Posterior cingulate gyrus (tissue), 11 donors: ENCODE measurements at regions not wholly inside any gene's neighbourhood (a gene's known extent, or its start where the extent isn't known, plus 50 kb on each side); places are given as distances from the start of the nearest gene placed in this dataset.
"Not testable (repeated sequence)": the region's sequence is repeated elsewhere in the genome, so short reads cannot be mapped to it uniquely, and the experiment has no call there.

Source experiments
- DNase-seq, 10 donors: peaks; one replicate each; pipeline versions ENCODE4 v3.0.0 to v3.0.0-alpha.2; 2020 to 2021; ENCODE audit warnings: mixed read lengths in 3 of 10
- intact Hi-C: fragments of 100-400 bp; cut with DNase I; formaldehyde crosslinking; loops from one replicate; pipeline ENCODE4 v1.15.1; 2023

DNA sequence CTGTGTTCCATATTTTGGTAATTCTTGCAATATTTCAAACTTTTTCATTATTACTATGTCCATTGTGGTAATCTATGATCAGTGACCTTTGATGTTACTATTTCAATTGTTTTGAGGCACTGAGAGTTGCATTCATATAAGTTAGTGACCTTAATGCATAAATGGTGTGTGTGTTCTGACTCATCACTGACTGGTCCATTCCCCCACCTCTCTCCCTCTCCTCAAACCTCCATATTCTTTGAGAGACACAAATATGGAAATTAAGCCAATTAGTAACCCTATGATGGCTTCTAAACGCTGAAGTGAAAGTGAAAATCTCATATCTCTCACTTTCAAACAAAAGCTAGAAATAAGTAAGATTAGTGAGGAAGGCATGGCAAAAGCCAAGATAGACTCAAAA, 739.6 kb downstream of the CCSER2 start:
- no peak for DNase-seq
- intact Hi-C loops, result no loop called here

DNA sequence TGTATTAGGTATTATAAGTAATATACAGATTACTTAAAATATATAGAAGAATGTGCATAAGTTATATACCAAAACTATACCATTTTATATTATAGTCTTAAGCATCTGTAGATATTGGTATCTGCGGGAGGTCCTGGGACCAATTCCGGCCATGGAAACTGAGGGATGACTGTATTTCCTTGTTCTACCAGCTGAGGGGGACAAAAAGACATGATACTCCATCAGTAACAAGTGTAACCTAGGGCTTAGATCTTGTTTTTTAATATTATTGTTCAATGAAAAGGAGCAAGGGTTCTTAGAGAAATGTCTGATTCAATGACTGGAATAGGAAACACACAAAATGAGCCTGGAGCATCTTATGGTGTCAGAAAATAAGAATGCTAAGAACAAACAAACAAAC, 752.5 kb downstream of the CCSER2 start:
- intact Hi-C loops, result no loop called here
- DNase-seq, result no peak

DNA sequence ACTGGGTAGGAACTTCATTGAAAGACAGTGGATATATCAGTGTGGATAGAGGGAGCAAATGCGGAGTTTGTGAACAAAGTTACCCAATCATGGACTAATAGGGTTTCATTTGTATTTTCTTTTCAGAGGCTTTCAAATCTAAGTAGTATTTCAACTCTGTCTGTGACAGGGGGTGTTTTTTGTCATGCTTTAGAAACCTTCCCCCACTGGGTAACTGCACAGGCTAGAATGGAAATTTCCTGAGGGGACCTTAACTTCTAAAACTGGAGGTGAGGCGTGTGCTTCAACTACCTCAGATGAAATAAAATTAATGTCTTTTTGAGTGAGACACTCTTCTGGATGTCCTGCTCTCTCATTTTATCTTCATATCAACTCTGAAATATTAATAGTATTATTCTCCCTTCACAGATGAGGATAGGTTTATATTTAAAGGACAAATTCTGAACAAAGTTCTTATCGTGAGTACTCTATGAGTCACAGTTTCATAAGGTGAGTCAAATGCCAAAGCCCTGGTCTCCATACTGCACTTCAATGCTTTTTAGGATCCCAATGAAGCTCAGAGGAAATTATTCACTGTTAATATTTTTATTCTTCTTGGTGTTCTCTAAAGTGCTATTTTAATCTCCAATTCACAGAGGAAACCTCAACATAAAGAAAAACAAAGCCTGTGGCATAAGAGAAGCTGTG, 770.6 kb downstream of the CCSER2 start:
- DNase-seq, result no peak
- intact Hi-C loops, result no loop called here

DNA sequence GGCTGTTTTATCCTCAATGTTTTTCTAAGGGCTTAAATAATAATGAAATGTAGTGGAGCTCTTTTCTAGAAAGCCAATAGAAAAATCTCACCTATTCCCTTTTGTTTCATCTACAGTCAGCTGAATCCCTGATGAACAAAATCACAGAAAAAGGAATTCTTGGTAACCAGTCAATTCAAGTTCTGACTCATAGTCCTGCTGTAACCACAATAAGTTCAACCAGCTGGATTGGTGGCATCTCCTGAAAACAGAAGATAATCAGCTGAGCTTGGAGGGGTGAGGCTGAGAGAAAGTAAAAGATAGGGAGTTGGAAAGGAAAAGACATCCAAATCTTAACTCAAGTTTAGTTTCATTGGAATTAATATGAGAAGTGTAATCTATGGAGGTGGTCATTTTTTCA, 772.1 kb downstream of the CCSER2 start:
- no peak for DNase-seq
- intact Hi-C loops, result no loop called here

DNA sequence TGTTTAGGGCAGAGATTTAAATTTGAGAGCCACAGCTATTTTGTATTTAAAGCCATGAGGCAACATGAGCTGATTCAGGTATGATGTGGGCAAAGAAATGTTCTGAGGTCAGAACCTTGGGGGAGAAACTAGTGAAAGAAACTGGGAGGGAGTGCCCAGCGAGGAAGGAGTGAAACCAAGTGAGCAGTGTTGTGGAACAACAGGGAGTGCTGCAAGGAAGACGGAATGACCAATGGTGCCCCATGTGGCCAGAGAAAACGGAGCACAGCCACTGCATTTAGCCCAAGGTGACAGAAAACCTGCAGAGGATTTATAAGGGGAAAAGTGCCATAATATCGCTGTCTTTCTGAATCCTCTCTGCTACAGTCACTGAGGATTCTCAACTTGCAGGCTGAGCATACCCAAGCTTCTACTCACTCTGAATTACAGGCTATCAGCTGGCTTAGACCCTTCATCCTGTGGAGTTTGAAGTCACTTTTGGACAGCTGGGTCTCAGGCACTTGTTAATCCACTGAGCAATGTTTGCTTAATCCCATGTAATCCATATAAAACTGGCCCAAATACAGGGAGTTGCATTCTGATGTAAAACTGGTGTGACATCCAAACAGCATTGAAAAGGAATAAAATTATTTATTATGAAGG, 777.3 kb downstream of the CCSER2 start:
- no peak for DNase-seq
- intact Hi-C loops, result no loop called here

DNA sequence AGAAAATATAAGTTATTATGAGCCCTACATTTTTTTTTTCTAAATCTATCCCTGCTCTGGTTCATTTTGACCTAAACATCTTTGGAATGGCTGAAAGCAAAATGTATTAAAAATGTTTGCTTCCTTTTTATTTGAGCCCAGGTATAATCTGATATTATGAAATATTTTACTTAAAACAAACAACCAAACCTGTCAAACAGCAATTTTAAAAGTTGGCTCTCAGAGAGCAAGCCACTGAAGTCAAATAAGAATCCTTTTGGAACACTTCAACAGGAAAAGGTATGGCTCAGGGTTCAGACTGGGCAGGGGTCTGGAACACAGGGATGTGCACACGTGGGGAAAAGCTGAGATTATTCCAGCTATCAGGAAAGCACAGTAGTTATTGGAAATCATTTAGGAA, 782.9 kb downstream of the CCSER2 start:
- DNase-seq, result no peak
- intact Hi-C loops, result no loop called here

DNA sequence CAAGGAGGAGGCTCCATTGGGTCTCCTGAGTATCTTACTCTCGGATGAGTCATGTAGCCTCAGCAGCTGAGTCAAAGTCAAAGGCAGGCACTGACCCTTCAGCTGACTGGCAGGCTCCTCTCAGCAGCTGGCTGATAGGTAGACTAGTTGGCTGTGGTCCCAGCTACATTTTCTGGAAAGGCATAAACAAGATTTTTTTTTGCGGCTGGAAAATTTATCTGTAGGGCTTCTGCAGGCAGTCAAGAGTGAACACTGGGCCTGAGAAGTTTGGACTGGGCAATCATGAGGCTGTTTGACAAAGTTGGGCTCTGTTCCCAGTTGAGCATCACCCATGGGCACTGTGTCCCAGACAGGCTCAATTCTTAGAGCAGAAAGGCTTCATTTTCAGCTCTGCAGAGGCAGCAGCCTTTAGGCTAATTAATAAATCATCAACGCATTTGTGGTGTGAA, 796.2 kb downstream of the CCSER2 start:
- DNase-seq, result peak in 9 of 10 donors; percentile 12 to 93 (median 29)
- intact Hi-C loops, result no loop called here

DNA sequence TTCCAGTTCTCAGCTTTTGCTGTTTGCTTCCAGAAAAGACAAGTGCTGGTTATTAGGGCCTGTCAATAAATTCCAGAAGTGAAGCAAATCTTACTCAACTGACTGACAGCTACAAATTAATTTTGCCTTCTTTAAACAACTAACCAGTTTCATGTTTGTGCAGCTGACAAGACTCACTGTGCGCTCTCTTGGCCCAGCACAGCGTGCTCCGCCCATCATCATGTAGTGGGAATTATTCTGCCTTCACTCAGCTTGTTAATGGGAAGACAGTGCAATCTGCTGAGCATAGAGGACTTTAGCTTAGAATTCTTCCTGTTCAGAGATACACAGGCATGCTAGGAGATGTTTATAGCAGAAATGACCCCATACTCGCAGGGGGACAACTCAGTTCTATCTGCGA, 808.9 kb downstream of the CCSER2 start:
- intact Hi-C loops, result no loop called here

DNA sequence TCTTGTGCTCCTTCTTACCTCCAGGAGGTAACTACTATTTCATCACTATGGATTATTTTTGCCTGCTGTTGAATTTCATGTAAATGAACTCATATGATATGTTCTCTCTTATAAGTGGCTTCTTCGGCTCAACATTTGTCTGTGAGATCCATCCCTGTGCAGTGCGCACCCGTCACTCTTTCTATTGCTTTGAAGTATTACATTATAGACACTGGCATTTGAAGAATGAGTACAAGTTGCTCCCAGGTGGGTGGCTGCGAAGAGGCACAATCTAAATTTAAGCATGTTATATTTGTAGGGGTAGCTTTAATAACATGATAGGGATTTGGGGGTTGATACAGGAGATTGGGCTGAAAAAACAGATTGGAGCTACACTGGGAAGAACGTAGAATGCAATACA, 809.7 kb downstream of the CCSER2 start:
- no peak for DNase-seq
- intact Hi-C loops, result no loop called here

More for the DNA sequence above, 808.9 kb downstream of the CCSER2 start:
- no peak for DNase-seq

DNA sequence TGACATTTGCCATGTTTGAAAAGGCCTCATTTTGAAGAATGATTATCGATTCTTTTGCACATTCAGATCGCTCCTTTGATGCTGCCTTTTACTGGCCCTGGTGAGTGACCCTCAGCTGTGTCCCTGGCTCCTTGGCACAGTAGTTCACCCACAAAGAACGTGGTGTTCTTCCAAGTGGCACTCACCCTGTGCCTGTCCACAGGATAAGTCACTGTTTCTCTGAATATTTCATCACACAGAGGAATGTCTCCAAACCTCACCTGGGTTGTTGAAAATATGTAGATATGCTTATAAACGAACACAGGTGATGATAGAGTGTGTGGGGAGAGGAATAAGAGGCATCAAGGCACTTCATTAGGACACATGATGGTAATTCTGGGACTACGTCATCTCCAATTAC, 810.7 kb downstream of the CCSER2 start:
- no peak for DNase-seq
- intact Hi-C loops, result no loop called here

DNA sequence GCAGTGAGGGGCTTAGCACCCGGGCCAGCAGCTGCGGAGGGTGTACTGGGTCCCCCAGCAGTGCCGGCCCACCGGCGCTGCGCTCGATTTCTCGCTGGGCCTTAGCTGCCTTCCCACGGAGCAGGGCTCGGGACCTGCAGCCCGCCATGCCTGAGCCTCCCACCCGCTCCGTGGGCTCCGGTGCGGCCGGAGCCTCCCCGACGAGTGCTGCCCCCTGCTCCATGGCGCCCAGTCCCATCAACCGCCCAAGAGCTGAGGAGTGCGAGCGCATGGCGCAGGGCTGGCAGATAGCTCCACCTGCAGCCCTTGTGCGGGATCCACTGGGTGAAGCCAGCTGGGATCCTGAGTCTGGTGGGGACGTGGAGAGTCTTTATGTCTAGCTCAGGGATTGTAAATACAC, 813.1 kb downstream of the CCSER2 start:
- peak in 1 of 10 donors; percentile 69 for DNase-seq
- intact Hi-C loops, result not testable (repeated sequence)

DNA sequence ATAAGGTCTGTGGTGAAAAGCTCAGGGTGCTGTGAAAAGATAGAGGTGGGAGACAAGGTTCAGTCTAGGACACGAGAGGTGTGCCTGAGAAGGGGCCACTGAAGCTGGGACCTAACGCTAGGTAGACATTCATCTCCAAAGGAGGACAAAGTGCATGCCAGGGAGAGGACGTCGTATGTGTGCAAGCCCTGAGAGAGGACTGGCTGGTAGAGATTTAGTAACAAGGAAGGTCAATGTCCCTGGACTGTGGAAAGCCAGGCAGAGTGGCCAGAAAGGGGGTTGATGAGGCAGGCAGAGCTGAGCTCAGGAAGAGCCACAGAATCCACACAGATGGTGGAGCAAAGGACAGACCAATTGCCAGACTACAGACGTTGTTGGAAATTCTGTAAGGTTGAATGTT, 817.6 kb downstream of the CCSER2 start:
- intact Hi-C loops, result no loop called here
- DNase-seq, result no peak

DNA sequence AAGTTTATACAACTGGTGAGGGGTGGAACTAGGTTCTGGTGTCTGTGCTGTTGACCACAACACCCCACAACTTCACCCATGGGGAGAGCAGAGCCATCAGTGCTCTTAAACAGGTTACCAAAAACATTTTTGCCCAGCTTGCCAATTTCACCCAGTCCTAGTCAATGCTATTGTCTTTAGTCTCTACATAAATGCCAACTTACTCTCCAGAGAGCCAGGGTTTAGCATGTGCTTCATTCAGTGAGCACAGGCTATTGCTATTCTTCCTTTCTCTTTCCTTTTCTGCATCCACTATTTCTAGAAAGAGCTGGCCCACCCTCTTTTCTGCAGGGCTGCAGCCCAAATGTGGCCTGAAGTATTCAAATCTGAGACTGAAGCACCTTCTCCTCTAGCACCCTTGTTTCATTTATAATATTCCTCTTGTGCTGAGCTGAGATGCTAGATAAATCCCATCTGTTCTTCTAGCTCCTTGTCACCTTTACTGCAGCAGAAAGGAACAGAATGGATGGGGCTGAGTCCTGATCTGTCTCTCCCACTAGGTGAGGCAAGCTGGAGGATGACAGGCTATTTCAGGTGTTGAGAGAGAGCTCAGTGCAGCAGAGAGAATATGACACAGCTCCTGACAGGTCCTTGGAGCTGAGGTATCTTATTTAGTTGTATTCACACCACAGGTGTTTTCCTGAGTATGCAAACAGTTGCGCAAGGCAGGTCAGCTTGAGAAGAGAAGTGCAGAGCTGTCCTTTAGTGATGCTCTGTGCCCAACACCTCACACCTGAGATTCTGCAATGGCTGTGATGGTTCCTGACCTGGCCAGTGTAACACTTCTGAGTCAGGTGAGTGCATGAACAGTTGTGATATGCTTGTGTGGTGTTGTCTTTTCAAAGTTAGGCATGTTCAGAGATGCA, 819.2 kb downstream of the CCSER2 start:
- no peak for DNase-seq
- intact Hi-C loops, result no loop called here

DNA sequence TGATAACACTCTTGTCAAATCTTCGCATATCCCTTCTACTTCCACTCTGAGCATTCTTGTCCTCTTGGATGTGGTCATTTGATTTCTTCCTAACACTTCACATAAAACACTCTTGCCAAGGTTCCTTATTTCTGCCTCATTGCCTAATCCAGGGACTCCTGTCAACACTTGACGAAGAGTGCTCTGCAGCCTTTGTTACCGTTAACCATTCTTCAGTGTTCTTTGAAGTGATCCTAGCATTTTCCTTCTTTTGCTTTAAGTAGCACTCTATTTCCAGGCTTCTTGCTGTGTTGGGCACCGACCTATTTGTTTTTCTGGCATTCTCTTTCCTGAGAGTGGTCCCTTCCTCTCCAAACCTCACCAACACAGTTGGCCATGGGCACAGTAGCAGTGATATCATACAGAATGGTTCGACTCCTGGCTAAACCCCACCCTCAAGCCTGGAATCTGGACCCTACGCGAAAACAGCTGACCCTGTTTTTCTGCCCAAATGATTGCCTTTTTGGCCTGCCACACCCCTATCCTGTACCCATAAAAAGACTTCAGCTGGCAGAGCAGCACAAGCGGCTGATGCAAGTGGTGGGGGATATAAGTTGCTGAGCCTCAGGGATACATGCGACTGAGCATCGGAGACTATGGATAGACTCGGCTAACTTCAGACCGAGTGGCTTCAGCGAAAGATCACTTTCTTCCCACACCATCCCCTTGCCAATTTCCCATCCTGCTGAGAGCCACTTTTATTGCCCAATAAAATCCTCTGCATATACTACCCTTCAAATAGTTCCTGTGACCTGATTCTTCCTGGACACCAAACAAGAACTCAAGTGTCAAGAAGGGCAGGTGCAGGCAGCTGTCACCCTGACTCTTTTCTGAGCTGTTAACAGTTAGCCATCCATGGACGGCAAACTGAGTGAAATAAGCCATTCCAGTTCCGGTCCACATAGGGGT, 820.6 kb downstream of the CCSER2 start:
- intact Hi-C loops, result no loop called here
- no peak for DNase-seq

DNA sequence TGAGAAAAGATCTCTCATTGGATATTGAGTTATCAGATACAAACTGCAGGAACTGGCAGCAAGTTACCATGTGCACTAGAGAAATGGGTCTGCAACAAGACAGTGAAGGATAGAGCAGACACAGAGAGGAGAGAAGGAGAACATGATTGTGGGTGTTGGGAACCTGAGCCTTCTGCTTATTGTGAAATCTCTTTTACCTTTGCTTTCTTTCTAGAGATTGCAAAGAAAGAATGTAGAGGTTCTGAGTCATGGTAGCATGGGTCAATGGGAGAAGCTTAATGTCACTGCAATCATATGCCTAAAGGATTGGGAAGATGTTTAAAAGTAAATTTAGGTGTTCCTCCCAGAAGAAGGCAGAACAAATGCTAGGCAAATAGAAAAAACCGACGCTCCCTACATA, 821.4 kb downstream of the CCSER2 start:
- intact Hi-C loops, result no loop called here

DNA sequence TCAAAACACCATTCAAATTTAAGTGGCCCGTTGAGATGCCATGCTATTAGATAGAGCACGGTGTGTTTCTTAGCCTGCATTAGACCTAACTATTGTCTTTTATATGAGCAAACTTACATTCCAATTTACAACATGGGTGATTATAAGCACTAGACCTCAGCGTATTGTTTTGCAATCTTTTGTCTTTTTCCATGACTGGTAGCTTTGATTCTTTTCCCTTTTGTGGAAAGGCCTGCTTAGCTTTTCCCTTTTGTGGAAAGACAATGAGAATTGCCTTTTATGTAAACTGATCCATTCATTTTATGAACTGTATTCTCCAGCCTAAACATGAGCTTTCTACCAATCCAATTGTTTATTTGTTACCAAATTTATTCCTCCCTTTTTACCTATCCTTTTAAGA, 823.1 kb downstream of the CCSER2 start:
- DNase-seq, result no peak
- intact Hi-C loops, result no loop called here

More for the DNA sequence above, 821.4 kb downstream of the CCSER2 start:
- DNase-seq, result no peak

DNA sequence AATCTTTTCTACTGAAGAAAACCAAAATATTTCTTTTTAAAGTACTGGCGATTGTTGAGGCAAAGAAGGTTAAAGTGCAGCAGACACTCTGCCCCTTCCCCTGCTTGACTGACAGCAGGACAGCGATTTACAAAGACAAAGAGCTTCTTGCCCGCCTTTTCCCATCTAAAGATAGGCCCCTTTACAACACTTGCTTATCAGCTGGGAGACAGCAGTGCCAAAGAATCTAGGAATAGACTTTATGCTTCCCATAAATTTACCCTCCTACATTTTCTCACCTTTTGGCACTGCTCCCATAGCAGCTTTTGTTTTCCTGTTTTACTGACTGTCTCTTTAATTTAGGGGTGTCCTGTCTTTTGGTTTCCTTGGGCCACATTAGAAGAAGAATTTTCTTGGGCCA, 824.1 kb downstream of the CCSER2 start:
- DNase-seq, result no peak
- intact Hi-C loops, result no loop called here

DNA sequence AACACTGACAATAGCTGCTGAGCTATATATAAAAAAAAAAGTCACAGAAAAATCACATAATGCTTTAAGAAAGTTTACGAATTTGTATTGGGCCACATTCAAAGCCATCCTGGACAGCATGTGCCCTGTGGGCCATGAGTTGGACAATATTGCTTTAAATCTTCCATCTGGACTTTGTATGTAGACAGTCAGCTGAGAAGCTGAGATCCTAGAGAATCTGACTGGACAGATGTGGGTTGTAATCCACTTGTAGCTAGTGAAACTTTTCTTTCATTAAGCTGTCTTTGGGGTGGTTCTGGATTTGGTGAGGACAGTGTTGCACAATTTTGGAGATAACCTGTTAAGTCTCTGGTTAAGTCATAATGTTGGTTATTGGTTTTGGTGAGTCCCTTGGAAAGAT, 824.5 kb downstream of the CCSER2 start:
- no peak for DNase-seq
- intact Hi-C loops, result no loop called here

DNA sequence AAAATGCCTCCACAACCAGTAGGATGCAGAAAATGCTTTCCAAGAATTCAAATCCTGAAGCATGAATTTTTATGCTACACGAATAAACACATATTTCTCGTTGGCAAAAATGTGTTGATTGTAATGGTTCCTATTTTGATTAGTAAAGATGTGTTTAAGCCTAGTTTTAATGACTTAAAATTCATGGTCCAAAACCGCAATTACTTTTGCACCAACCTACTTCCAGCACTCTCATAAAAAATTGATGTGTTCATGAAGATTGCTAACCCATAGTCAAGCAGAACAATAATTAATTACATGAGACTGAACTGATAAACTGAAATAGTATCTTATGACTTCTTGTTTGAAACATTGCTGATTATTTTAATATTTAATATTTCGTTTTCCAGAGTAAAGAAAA, 828.8 kb downstream of the CCSER2 start:
- intact Hi-C loops, result no loop called here
- no peak for DNase-seq

DNA sequence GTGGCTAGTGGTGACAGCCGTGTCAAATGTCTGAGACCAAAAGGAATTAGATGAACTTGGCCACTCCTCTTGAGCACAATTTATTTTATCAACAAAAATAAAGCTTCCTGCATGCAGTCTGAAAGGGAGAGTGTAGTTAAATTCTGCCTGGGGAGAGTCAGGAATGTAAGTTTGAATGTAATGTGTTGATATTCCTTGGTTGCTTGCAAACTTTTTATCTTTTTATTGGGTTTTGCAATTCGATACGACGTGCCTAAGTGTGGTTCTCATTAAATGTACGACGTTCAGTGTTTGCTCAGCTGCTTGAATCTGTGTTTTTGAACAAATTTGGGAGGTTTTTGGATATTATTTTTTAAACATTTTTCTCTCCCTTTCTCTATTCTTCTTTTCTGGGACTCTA, 839.9 kb downstream of the CCSER2 start:
- intact Hi-C loops, result no loop called here
- no peak for DNase-seq
